ENCODE measurements at regions not wholly inside any gene's neighbourhood (a gene's known extent, or its start where the extent isn't known, plus 50 kb on each side); places are given as distances from the start of the nearest gene placed in this dataset.

- no peak for TF ChIP-seq ZNF777 (tag by site-specific recombination; IDR thresholded peaks at IDR 0.05; ENCODE audit: borderline replicate concordance)
- 0 out of 2 replicates have a peak, but pooled peaks have one; percentile 29 for TF ChIP-seq ZIC2 (tag by site-specific recombination; IDR thresholded peaks at IDR 0.05)
- no peaks in the 10 kb centered on the region for H3K9me3 ChIP-seq (ENCODE audit: control insufficient read depth, insufficient read depth, low read depth, low read length)
- ChIA-PET POLR2A (no interaction called here), CTCF (interaction anchor here (0.6 to 1.1 kb wide), 2 partner anchors 14 to 90 kb away, joined by 3 read pairs; no protein-coding TSS in a partner anchor)
- H3K36me3 ChIP-seq (ENCODE audit: control insufficient read depth in 2 of 2, insufficient read depth in 1 of 2, low read length in 2 of 2): no peaks in the 10 kb centered on the region
- no peak overlapping the region for H3K27ac ChIP-seq (ENCODE audit: extremely low read depth, low read depth, low read length)
- no peak overlapping the region for H3K4me3 ChIP-seq (ENCODE audit: low read depth, low read length)
- no peaks in the 10 kb centered on the region for H3K4me1 ChIP-seq (ENCODE audit: control insufficient read depth, insufficient read depth, low read length)
Measured at GRCh38 chr18:11412811-11413210, 196.6 kb upstream of the SLC35G4 start.

- CTCF ChIA-PET: interaction anchor here (0.6 to 1.9 kb wide), 3 partner anchors 12 to 100 kb away, joined by 3 to 6 read pairs (median 4); no protein-coding TSS in a partner anchor
- Histone ChIP-seq H3K27ac (ENCODE audit: extremely low read depth, low read depth, low read length) (no peak overlapping the region), H3K36me3 (ENCODE audit: control insufficient read depth in 2 of 2, insufficient read depth in 1 of 2, low read length in 2 of 2) (no peaks in the 10 kb centered on the region), H3K9me3 (ENCODE audit: control insufficient read depth, insufficient read depth, low read depth, low read length) (no peaks in the 10 kb centered on the region), H3K4me3 (ENCODE audit: low read depth, low read length) (no peak overlapping the region), H3K4me1 (ENCODE audit: control insufficient read depth, insufficient read depth, low read length) (no peaks in the 10 kb centered on the region)
- TF ChIP-seq ZNF549 (tag by site-specific recombination; IDR thresholded peaks at IDR 0.05): no peak
- TF ChIP-seq PBX3 (CRISPR knock-in tag; IDR thresholded peaks at IDR 0.05): no peak
- no peak for TF ChIP-seq ZNF140 (tag by site-specific recombination; IDR thresholded peaks at IDR 0.05)
- no peak for TF ChIP-seq ZNF335 (tag by site-specific recombination; conservative IDR thresholded peaks at IDR 0.05)
- POLR2A ChIA-PET: no interaction called here
Measured at GRCh38 chr18:11411048-11411447, 198.3 kb upstream of the SLC35G4 start.

- CTCF ChIA-PET: interaction anchor here (1.5 kb wide), 1 partner anchor 10 kb away, joined by 4 read pairs; no protein-coding TSS in a partner anchor
- Histone ChIP-seq H3K27ac (ENCODE audit: extremely low read depth, low read depth, low read length) (no peak overlapping the region), H3K4me3 (ENCODE audit: low read depth, low read length) (no peak overlapping the region), H3K4me1 (ENCODE audit: control insufficient read depth, insufficient read depth, low read length) (no peaks in the 10 kb centered on the region), H3K9me3 (ENCODE audit: control insufficient read depth, insufficient read depth, low read depth, low read length) (no peaks in the 10 kb centered on the region), H3K36me3 (ENCODE audit: control insufficient read depth in 2 of 2, insufficient read depth in 1 of 2, low read length in 2 of 2) (no peaks in the 10 kb centered on the region)
- POLR2A ChIA-PET: no interaction called here
- no peak for TF ChIP-seq ZNF623 (tag by site-specific recombination; IDR thresholded peaks at IDR 0.05)
Measured at GRCh38 chr18:11408555-11409065, 200.8 kb upstream of the SLC35G4 start.

- Histone ChIP-seq H3K4me1 (ENCODE audit: control insufficient read depth, insufficient read depth, low read length) (no peaks in the 10 kb centered on the region), H3K4me3 (ENCODE audit: low read depth, low read length) (no peak overlapping the region), H3K9me3 (ENCODE audit: control insufficient read depth, insufficient read depth, low read depth, low read length) (no peaks in the 10 kb centered on the region), H3K27ac (ENCODE audit: extremely low read depth, low read depth, low read length) (no peak overlapping the region), H3K36me3 (ENCODE audit: control insufficient read depth in 2 of 2, insufficient read depth in 1 of 2, low read length in 2 of 2) (no peaks in the 10 kb centered on the region)
- TF ChIP-seq FEZF1 (tag by site-specific recombination; IDR thresholded peaks at IDR 0.05) (no peak), PRDM1 (tag by site-specific recombination; IDR thresholded peaks at IDR 0.05) (no peak)
- ChIA-PET CTCF (interaction anchor here (1.5 kb wide), 1 partner anchor 10 kb away, joined by 4 read pairs; no protein-coding TSS in a partner anchor), POLR2A (no interaction called here)
Measured at GRCh38 chr18:11407940-11408339, 201.5 kb upstream of the SLC35G4 start.

- Histone ChIP-seq H3K4me1 (ENCODE audit: control insufficient read depth, insufficient read depth, low read length) (no peaks in the 10 kb centered on the region), H3K9me3 (ENCODE audit: control insufficient read depth, insufficient read depth, low read depth, low read length) (no peaks in the 10 kb centered on the region), H3K27ac (ENCODE audit: extremely low read depth, low read depth, low read length) (no peak overlapping the region), H3K36me3 (ENCODE audit: control insufficient read depth in 2 of 2, insufficient read depth in 1 of 2, low read length in 2 of 2) (no peaks in the 10 kb centered on the region), H3K4me3 (ENCODE audit: low read depth, low read length) (no peak overlapping the region)
- no peak for TF ChIP-seq ZNF624 (tag by site-specific recombination; IDR thresholded peaks at IDR 0.05)
- TF ChIP-seq ATF2 (tag by site-specific recombination; IDR thresholded peaks at IDR 0.05; ENCODE audit: low read depth): no peak
- TF ChIP-seq YY1 (tag by site-specific recombination; IDR thresholded peaks at IDR 0.05): no peak
- ChIA-PET CTCF (interaction anchor here (1.5 kb wide), 1 partner anchor 95 kb away, joined by 4 read pairs; no protein-coding TSS in a partner anchor), POLR2A (no interaction called here)
Measured at GRCh38 chr18:11405804-11406203, 203.6 kb upstream of the SLC35G4 start.
